HL-60 (cell line): ENCODE measurements at regions not wholly inside any gene's neighbourhood (a gene's known extent, or its start where the extent isn't known, plus 50 kb on each side); places are given as distances from the start of the nearest gene placed in this dataset.

Experiments used
- GABPA ChIP-seq: IDR thresholded peaks from 2 replicates; pipeline ENCODE4 v1.6.1; 2012; ENCODE audit warnings: low read depth
- POLR2AphosphoS5 ChIP-seq: IDR thresholded peaks from 2 replicates; pipeline ENCODE4 v1.6.1; 2012; ENCODE audit warnings: low read depth
- TF ChIP-seq, protein P1 (sequence below): IDR thresholded peaks from one replicate; pipeline ENCODE4 v1.5.1; 2011; ENCODE audit warnings: low read length, control low read depth, inconsistent platforms; ENCODE audit not compliant: insufficient read depth

DNA sequence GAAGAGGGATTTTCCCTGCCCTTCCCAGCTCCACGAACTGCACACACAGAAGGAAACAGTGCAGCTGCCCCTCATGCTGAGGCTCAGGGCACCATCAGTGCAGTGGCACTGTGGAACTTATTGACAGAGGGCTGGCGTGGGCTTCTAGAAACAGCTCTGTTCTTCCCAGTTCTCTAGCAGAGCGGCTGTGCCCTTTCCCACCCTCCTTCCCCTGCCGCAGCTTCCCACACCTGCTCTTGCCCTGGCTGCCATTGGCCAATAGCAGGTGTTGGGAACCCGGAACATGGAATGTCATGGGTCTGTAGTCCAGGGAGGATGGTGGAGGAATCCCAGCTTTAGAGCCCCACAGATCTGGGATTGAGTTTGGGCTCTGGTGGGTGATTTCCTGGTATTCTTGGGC, 343.8 kb downstream of the RPS6KC1 start:
- TF ChIP-seq, protein P1, sequence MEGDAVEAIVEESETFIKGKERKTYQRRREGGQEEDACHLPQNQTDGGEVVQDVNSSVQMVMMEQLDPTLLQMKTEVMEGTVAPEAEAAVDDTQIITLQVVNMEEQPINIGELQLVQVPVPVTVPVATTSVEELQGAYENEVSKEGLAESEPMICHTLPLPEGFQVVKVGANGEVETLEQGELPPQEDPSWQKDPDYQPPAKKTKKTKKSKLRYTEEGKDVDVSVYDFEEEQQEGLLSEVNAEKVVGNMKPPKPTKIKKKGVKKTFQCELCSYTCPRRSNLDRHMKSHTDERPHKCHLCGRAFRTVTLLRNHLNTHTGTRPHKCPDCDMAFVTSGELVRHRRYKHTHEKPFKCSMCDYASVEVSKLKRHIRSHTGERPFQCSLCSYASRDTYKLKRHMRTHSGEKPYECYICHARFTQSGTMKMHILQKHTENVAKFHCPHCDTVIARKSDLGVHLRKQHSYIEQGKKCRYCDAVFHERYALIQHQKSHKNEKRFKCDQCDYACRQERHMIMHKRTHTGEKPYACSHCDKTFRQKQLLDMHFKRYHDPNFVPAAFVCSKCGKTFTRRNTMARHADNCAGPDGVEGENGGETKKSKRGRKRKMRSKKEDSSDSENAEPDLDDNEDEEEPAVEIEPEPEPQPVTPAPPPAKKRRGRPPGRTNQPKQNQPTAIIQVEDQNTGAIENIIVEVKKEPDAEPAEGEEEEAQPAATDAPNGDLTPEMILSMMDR, result no peak
- TF ChIP-seq POLR2AphosphoS5, result no peak
- TF ChIP-seq GABPA, result no peak
